Transverse colon (tissue), 4 donors: ENCODE measurements at regions not wholly inside any gene's neighbourhood (a gene's known extent, or its start where the extent isn't known, plus 50 kb on each side); places are given as distances from the start of the nearest gene placed in this dataset.
"Not testable (repeated sequence)": the region's sequence is repeated elsewhere in the genome, so short reads cannot be mapped to it uniquely, and the experiment has no call there.

ENCODE experiments used
- DNase-seq: peaks from one replicate; pipeline ENCODE4 v3.0.0-alpha.2; 2019
- H3K27ac ChIP-seq, 4 donors: fragments of 200-600 bp; sonication (generic); 2 replicates each; pipeline ENCODE4 v1.5.1; 2016 to 2018; ENCODE audit warnings: inconsistent platforms in 4 of 4
- H3K27me3 ChIP-seq: fragments of 200-600 bp; sonication (generic); 2 replicates; pipeline ENCODE4 v1.5.1; 2017; ENCODE audit warnings: inconsistent platforms
- H3K36me3 ChIP-seq, 4 donors: fragments of 200-600 bp; sonication (generic); 2 replicates each; pipeline ENCODE4 v1.5.1; 2017 to 2019; ENCODE audit warnings: inconsistent platforms in 4 of 4
- H3K4me1 ChIP-seq, 4 donors: fragments of 200-600 bp; sonication (generic); 2 replicates each; pipeline ENCODE4 v1.5.1; 2017 to 2020; ENCODE audit warnings: inconsistent platforms in 4 of 4
- H3K4me3 ChIP-seq, 4 donors: fragments of 200-600 bp; sonication (generic); 1 replicate in 1 of 4; 2 replicates in 3 of 4; pipeline versions ENCODE4 v1.5.1 to v1.6.1; 2017 to 2019; ENCODE audit warnings: inconsistent platforms in 4 of 4
- H3K9me3 ChIP-seq, 2 donors: fragments of 200-600 bp; sonication (generic); 2 replicates each; pipeline ENCODE4 v1.5.1; 2017 to 2019; ENCODE audit warnings: inconsistent platforms in 2 of 2
- CTCF ChIP-seq, 5 experiments: fragments of 200-600 bp in 3 of 5; fragments of 450-650 bp in 2 of 5; sonication (generic) in 3 of 5; IDR thresholded peaks; 1 replicate in 2 of 5; 2 replicates in 3 of 5; pipeline ENCODE4 v1.5.1; 2016 to 2017; ENCODE audit warnings: antibody characterized with exemption in 5 of 5, inconsistent platforms in 3 of 5, mild to moderate bottlenecking in 2 of 5, moderate library complexity in 1 of 5
- EP300 ChIP-seq: sonication (generic); formaldehyde crosslinking; IDR thresholded peaks from one replicate; pipeline ENCODE4 v1.6.1; 2017; ENCODE audit warnings: antibody characterized with exemption, low read depth
- POLR2A ChIP-seq: fragments of 450-650 bp; IDR thresholded peaks from one replicate; pipeline ENCODE4 v1.6.1; 2016; ENCODE audit warnings: antibody characterized with exemption, mild to moderate bottlenecking, moderate library complexity
- POLR2AphosphoS5 ChIP-seq, 3 donors: sonication (generic); formaldehyde crosslinking; IDR thresholded peaks; one replicate each; pipeline ENCODE4 v1.6.1; 2016; ENCODE audit warnings: antibody characterized with exemption in 3 of 3
- WGBS, 2 donors: methylation state at CpG; one replicate each; pipeline ENCODE4 v1.1.5; 2018; ENCODE audit warnings: low coverage in 1 of 2; 5-methylcytosine and 5-hydroxymethylcytosine counted together
- in situ Hi-C, 4 donors: fragments of 200-750 bp; cut with MboI; loops; one replicate each; pipeline versions ENCODE4 v1.15.0 to v1.15.1; 2017; ENCODE audit warnings: low sequenced_read_pairs in 3 of 4, low pct_ligation_motif_present in 1 of 4, low pct_unique_long_range_greater_than_20kb in 1 of 4
- intact Hi-C: fragments of 100-400 bp; cut with DNase I; formaldehyde crosslinking; loops from one replicate; pipeline ENCODE4 v1.15.1; 2023; ENCODE audit warnings: low total_unique reads

GRCh38 chr2:14991723-14992122 lies 359.2 kb downstream of the LRATD1 start:
- Histone ChIP-seq H3K27ac (no peak overlapping the region), H3K27me3 (no peaks in the 10 kb centered on the region), H3K4me3 (no peak overlapping the region), H3K4me1 (no peaks in the 10 kb centered on the region), H3K36me3 (no peaks in the 10 kb centered on the region), H3K9me3 (no peaks in the 10 kb centered on the region)
- in situ Hi-C loops, result no loop called here
- intact Hi-C loops, result no loop called here
- TF ChIP-seq POLR2AphosphoS5 (IDR thresholded peaks at IDR 0.05) (no peak), POLR2A (no peak), EP300 (no peak), CTCF (IDR thresholded peaks at IDR 0.05) (no peak)
- 91 to 100% methylated on average over 3 to 4 of the region's 4 CpGs for WGBS, 2 donors
- DNase-seq, result no peak

- Histone ChIP-seq H3K27me3 (no peaks in the 10 kb centered on the region), H3K9me3 (no peaks in the 10 kb centered on the region), H3K4me1 (no peaks in the 10 kb centered on the region), H3K36me3 (no peaks in the 10 kb centered on the region), H3K4me3 (no peak overlapping the region), H3K27ac (no peak overlapping the region)
- 90 to 91% methylated on average over 2 to 4 of the region's 4 CpGs for WGBS, 2 donors
- no peak for DNase-seq
- in situ Hi-C loops (no loop called here), intact Hi-C loops (no loop called here)
- TF ChIP-seq POLR2A, result no peak
These were observed 362.2 kb downstream of the LRATD1 start for GRCh38 chr2:14994721-14995120.

GRCh38 chr2:14996351-14997014 lies 364.0 kb downstream of the LRATD1 start:
- no peak for DNase-seq
- 90 to 95% methylated on average over 4 to 8 of the region's 8 CpGs for WGBS, 2 donors
- Histone ChIP-seq H3K27ac (no peak overlapping the region), H3K27me3 (no peaks in the 10 kb centered on the region), H3K4me3 (no peak overlapping the region), H3K9me3 (no peaks in the 10 kb centered on the region), H3K36me3 (no peaks in the 10 kb centered on the region), H3K4me1 (no peaks in the 10 kb centered on the region)
- in situ Hi-C loops, result no loop called here
- intact Hi-C loops, result no loop called here
- TF ChIP-seq POLR2A (no peak), EP300 (no peak), POLR2AphosphoS5 (IDR thresholded peaks at IDR 0.05) (no peak), CTCF (IDR thresholded peaks at IDR 0.05) (no peak)

GRCh38 chr2:14998546-14998945 lies 366.0 kb downstream of the LRATD1 start:
- TF ChIP-seq EP300 (no peak), POLR2A (no peak), POLR2AphosphoS5 (IDR thresholded peaks at IDR 0.05) (no peak), CTCF (IDR thresholded peaks at IDR 0.05) (no peak)
- Histone ChIP-seq H3K4me1 (no peaks in the 10 kb centered on the region), H3K27me3 (no peaks in the 10 kb centered on the region), H3K4me3 (no peak overlapping the region), H3K27ac (no peak overlapping the region), H3K9me3 (no peaks in the 10 kb centered on the region), H3K36me3 (no peaks in the 10 kb centered on the region)
- in situ Hi-C loops, result no loop called here
- WGBS, 2 donors, result 89 to 93% methylated on average over 3 of the region's 3 CpGs
- intact Hi-C loops, result no loop called here
- no peak for DNase-seq

GRCh38 chr2:14999114-14999661 lies 366.7 kb downstream of the LRATD1 start:
- no peak overlapping the region for H3K4me3 ChIP-seq
- no peak for DNase-seq
- in situ Hi-C loops (no loop called here), intact Hi-C loops (no loop called here)
- WGBS, 2 donors, result 77 to 87% methylated on average over 3 to 7 of the region's 7 CpGs
- TF ChIP-seq CTCF (IDR thresholded peaks at IDR 0.05), result no peak
- no peak for TF ChIP-seq POLR2AphosphoS5 (IDR thresholded peaks at IDR 0.05)
- no peak for TF ChIP-seq EP300
- TF ChIP-seq POLR2A, result no peak
- no peak overlapping the region for H3K27ac ChIP-seq
- no peaks in the 10 kb centered on the region for H3K27me3 ChIP-seq
- H3K9me3 ChIP-seq, result no peaks in the 10 kb centered on the region
- no peaks in the 10 kb centered on the region for H3K36me3 ChIP-seq
- H3K4me1 ChIP-seq, result no peaks in the 10 kb centered on the region

GRCh38 chr2:15002519-15002918 lies 370.0 kb downstream of the LRATD1 start:
- WGBS, 2 donors, result 92% methylated on average over 19 of the region's 26 CpGs; no CpG with 5 or more reads in 1 of the 2 donors
- H3K4me1 ChIP-seq, H3K4me3 ChIP-seq, DNase-seq, H3K27ac ChIP-seq, H3K36me3 ChIP-seq, intact Hi-C loops, in situ Hi-C loops, H3K9me3 ChIP-seq, H3K27me3 ChIP-seq: not testable (repeated sequence)
